Sigmoid colon (tissue), 6 donors: ENCODE measurements at regions not wholly inside any gene's neighbourhood (a gene's known extent, or its start where the extent isn't known, plus 50 kb on each side); places are given as distances from the start of the nearest gene placed in this dataset.
"Not testable (repeated sequence)": the region's sequence is repeated elsewhere in the genome, so short reads cannot be mapped to it uniquely, and the experiment has no call there.

Source experiments
- DNase-seq: peaks from one replicate; pipeline ENCODE4 v3.0.0-alpha.2; 2019
- H3K27ac ChIP-seq, 4 donors: fragments of 200-600 bp; sonication (generic); one replicate each; pipeline ENCODE4 v1.5.1; 2016 to 2019; ENCODE audit warnings: mild to moderate bottlenecking in 1 of 4
- H3K27me3 ChIP-seq, 3 donors: fragments of 200-600 bp; sonication (generic); one replicate each; pipeline ENCODE4 v1.5.1; 2019; ENCODE audit warnings: mild to moderate bottlenecking in 1 of 3
- H3K36me3 ChIP-seq, 4 donors: fragments of 200-600 bp; sonication (generic); one replicate each; pipeline ENCODE4 v1.5.1; 2016 to 2019
- H3K4me1 ChIP-seq, 4 donors: fragments of 200-600 bp; sonication (generic); one replicate each; pipeline ENCODE4 v1.5.1; 2017 to 2019
- H3K4me3 ChIP-seq, 4 donors: fragments of 200-600 bp; sonication (generic); one replicate each; pipeline ENCODE4 v1.5.1; 2017 to 2019; ENCODE audit warnings: mild to moderate bottlenecking in 2 of 4, moderate library complexity in 1 of 4
- H3K9me3 ChIP-seq, 4 donors: fragments of 200-600 bp in 3 of 4; sonication (generic) in 3 of 4; one replicate each; pipeline versions ENCODE4 v1.5.1 to v1.6.1; 2013 to 2019
- EP300 ChIP-seq, 4 donors: sonication (generic); formaldehyde crosslinking; IDR thresholded peaks; one replicate each; pipeline ENCODE4 v1.6.1; 2017; ENCODE audit warnings: antibody characterized with exemption in 4 of 4
- POLR2A ChIP-seq, 2 donors: fragments of 450-650 bp; IDR thresholded peaks; one replicate each; pipeline ENCODE4 v1.6.1; 2016; ENCODE audit warnings: antibody characterized with exemption in 2 of 2, mild to moderate bottlenecking in 2 of 2, moderate library complexity in 2 of 2
- POLR2AphosphoS5 ChIP-seq, 4 donors: sonication (generic); formaldehyde crosslinking; IDR thresholded peaks; one replicate each; pipeline ENCODE4 v1.6.1; 2017; ENCODE audit warnings: antibody characterized with exemption in 4 of 4
- WGBS, 2 donors: extraction: QIAGEN DNeasy Blood & Tissue Kit; methylation state at CpG; one replicate each; pipeline ENCODE4 v1.1.7; 2013; 5-methylcytosine and 5-hydroxymethylcytosine counted together
- intact Hi-C: fragments of 100-400 bp; cut with DNase I; formaldehyde crosslinking; loops from one replicate; pipeline ENCODE4 v1.15.1; 2023
- TF ChIP-seq, protein P1 (sequence below), 4 experiments: fragments of 450-650 bp in 3 of 4; fragments of 200-600 bp in 1 of 4; IDR thresholded peaks; one replicate each; pipeline ENCODE4 v1.5.1; 2016 to 2019; ENCODE audit warnings: antibody characterized with exemption in 4 of 4, mild to moderate bottlenecking in 3 of 4, moderate library complexity in 2 of 4
- donor health status: healthy with polysubstance abuse.
- donor health status: healthy.

DNA sequence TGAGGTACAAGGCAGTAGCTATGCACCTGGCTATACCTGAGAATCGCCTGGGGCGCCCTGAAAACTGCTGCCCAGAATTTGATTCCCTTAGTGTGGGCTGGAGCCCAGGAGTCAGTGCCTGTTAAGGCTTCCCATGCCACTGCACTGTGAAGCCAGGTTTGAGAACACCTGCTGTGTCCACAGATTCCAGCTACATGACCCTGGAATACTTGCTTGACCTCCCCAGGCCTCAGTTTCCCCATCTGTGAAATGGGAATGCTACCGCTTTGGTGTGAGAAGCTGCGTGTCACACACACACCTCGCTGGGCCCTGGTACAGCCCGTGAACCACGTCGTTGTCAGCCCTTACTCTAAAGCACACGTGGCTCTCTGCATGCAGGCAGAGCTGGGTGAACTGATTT, 271.0 kb downstream of the C16orf95 start:
- H3K27me3 ChIP-seq = peaks cover 0 to 69% (median 15%) of the 10 kb centered on the region in 3 donors
- H3K9me3 ChIP-seq = no peaks in the 10 kb centered on the region
- H3K36me3 ChIP-seq = no peaks in the 10 kb centered on the region
- TF ChIP-seq POLR2A (IDR thresholded peaks at IDR 0.05) = no peak
- no peak for TF ChIP-seq EP300 (IDR thresholded peaks at IDR 0.05)
- TF ChIP-seq, protein P1, sequence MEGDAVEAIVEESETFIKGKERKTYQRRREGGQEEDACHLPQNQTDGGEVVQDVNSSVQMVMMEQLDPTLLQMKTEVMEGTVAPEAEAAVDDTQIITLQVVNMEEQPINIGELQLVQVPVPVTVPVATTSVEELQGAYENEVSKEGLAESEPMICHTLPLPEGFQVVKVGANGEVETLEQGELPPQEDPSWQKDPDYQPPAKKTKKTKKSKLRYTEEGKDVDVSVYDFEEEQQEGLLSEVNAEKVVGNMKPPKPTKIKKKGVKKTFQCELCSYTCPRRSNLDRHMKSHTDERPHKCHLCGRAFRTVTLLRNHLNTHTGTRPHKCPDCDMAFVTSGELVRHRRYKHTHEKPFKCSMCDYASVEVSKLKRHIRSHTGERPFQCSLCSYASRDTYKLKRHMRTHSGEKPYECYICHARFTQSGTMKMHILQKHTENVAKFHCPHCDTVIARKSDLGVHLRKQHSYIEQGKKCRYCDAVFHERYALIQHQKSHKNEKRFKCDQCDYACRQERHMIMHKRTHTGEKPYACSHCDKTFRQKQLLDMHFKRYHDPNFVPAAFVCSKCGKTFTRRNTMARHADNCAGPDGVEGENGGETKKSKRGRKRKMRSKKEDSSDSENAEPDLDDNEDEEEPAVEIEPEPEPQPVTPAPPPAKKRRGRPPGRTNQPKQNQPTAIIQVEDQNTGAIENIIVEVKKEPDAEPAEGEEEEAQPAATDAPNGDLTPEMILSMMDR (IDR thresholded peaks at IDR 0.05) = no peak
- no peak for TF ChIP-seq POLR2AphosphoS5 (IDR thresholded peaks at IDR 0.05)
- no peak overlapping the region for H3K4me3 ChIP-seq
- peak; percentile 50 for DNase-seq
- peaks cover 0 to 9% (median 2%) of the 10 kb centered on the region in 4 donors for H3K4me1 ChIP-seq
- intact Hi-C loops = no loop called here
- WGBS, 2 donors = 90 to 93% methylated on average over 9 of the region's 9 CpGs
- no peak overlapping the region for H3K27ac ChIP-seq

DNA sequence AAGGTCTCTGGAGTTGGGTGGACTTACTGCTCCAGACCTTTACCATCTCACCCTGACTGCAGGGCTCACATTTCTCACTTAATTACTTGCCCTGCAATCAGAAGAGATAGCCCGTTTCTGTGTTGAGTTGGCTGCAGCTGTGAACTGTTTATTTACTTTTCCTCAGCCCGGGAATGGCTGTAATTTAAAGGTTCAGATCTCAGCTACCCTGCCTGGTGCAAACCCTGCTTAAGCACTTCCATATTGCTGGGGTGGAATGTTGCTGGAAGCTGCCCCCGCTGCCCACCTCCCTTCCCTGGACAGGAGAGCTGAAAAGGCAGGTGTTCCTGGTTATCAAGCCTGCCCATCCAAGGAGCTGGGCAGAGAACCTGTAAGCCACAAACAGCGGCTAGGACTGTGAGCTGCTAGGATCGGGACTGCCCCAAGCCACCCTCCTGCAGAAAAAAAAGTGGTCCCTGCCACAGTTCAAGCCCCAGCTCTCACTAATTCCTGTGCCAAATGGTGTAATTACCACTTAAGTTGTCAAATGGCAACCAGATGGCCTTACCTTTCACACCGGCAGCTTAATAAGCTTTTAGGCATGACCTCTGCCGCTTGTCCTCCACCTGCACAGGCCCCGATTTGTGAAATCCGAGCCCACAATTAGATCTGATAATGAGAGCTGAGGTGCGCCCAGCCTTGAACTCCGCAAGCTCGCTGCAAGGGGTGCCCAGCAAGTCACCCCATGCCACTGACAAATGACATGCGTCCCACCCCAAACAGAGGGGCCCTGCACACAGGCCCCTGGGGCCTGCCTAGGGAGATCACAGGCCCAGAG, 269.8 kb downstream of the C16orf95 start:
- intact Hi-C loops = no loop called here
- no peak overlapping the region for H3K4me3 ChIP-seq
- no peaks in the 10 kb centered on the region for H3K36me3 ChIP-seq
- 52 to 72% methylated on average over 13 of the region's 13 CpGs for WGBS, 2 donors
- no peak overlapping the region for H3K27ac ChIP-seq
- no peaks in the 10 kb centered on the region for H3K9me3 ChIP-seq
- no peak for DNase-seq
- TF ChIP-seq, protein P1 (IDR thresholded peaks at IDR 0.05) = no peak
- TF ChIP-seq EP300 (IDR thresholded peaks at IDR 0.05) = no peak
- TF ChIP-seq POLR2A (IDR thresholded peaks at IDR 0.05) = no peak
- TF ChIP-seq POLR2AphosphoS5 (IDR thresholded peaks at IDR 0.05) = no peak
- peaks cover 0 to 72% (median 15%) of the 10 kb centered on the region in 3 donors for H3K27me3 ChIP-seq
- peaks cover 0 to 9% (median 2%) of the 10 kb centered on the region in 4 donors for H3K4me1 ChIP-seq

- peaks cover 0 to 8% (median 1%) of the 10 kb centered on the region in 4 donors for H3K4me1 ChIP-seq
- H3K4me3 ChIP-seq = no peak overlapping the region
- peaks cover 2 to 72% (median 19%) of the 10 kb centered on the region in 3 donors for H3K27me3 ChIP-seq
- WGBS, 2 donors = 88% methylated on average over 9 of the region's 9 CpGs
- TF ChIP-seq, protein P1 (IDR thresholded peaks at IDR 0.05) = no peak
- TF ChIP-seq POLR2AphosphoS5 (IDR thresholded peaks at IDR 0.05) (no peak), POLR2A (IDR thresholded peaks at IDR 0.05) (no peak), EP300 (IDR thresholded peaks at IDR 0.05) (no peak)
- H3K9me3 ChIP-seq = no peaks in the 10 kb centered on the region
- H3K36me3 ChIP-seq = no peaks in the 10 kb centered on the region
- no peak overlapping the region for H3K27ac ChIP-seq
- intact Hi-C loops = no loop called here
- DNase-seq = no peak
Measured at GRCh38 chr16:87048038-87048729, 269.0 kb downstream of the C16orf95 start.

DNA sequence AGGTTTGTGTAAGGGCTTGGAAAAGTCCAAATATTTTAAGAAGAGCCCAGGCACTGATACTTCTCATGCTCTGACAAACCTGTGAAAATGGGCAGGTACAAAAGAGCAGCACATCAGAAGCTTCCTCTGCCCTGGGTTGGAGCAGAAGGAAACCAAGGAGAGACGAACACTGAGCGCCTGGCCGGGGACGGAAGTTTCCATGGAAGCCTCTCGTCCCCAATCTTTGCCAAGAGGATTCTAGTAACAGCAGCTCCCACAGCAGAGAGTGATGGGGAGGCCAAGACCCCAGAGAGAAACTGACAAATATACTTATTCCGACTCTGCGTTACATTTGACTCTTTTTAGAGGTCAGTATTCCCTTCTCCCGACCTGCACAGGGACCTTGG, 268.5 kb downstream of the C16orf95 start:
- no peaks in the 10 kb centered on the region for H3K36me3 ChIP-seq
- peaks cover 0 to 2% (median 0%) of the 10 kb centered on the region in 4 donors for H3K4me1 ChIP-seq
- H3K9me3 ChIP-seq = no peaks in the 10 kb centered on the region
- H3K4me3 ChIP-seq = no peak overlapping the region
- intact Hi-C loops = no loop called here
- no peak overlapping the region for H3K27ac ChIP-seq
- DNase-seq = no peak
- peaks cover 5 to 72% (median 23%) of the 10 kb centered on the region in 3 donors for H3K27me3 ChIP-seq
- TF ChIP-seq, protein P1 (IDR thresholded peaks at IDR 0.05) = no peak
- TF ChIP-seq POLR2A (IDR thresholded peaks at IDR 0.05) = no peak
- TF ChIP-seq EP300 (IDR thresholded peaks at IDR 0.05) = no peak
- no peak for TF ChIP-seq POLR2AphosphoS5 (IDR thresholded peaks at IDR 0.05)
- 89 to 91% methylated on average over 8 of the region's 8 CpGs for WGBS, 2 donors

DNA sequence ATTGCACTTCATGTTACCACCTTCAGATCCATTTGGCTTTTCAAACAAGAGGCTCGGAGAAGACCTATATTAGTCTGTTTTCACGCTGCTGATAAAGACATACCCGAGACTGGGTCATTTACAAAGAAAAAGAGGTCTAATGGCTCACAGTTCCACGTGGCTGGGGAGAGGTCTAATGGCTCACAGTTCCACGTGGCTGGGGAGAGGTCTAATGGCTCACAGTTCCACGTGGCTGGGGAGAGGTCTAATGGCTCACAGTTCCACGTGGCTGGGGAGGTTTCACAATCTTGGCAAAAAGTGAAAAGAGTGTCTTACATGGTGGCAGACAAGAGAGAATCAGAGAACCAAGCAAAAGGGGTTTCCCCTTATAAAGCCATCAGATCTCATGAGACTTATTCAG, 268.0 kb downstream of the C16orf95 start:
- H3K9me3 ChIP-seq, H3K4me1 ChIP-seq, DNase-seq, H3K27ac ChIP-seq, intact Hi-C loops, H3K36me3 ChIP-seq, H3K4me3 ChIP-seq: not testable (repeated sequence)
- H3K27me3 ChIP-seq = peaks cover 5 to 72% (median 28%) of the 10 kb centered on the region in 3 donors
- WGBS, 2 donors = 51 to 74% methylated on average over 7 of the region's 7 CpGs
